Fibroblast of skin of left biceps (primary cell): ENCODE measurements at regions not wholly inside any gene's neighbourhood (a gene's known extent, or its start where the extent isn't known, plus 50 kb on each side); places are given as distances from the start of the nearest gene placed in this dataset.
"Not testable (repeated sequence)": the region's sequence is repeated elsewhere in the genome, so short reads cannot be mapped to it uniquely, and the experiment has no call there.

ENCODE experiments used
- DNase-seq, 2 experiments: peaks; one replicate each; pipeline ENCODE4 v3.0.0-alpha.2; 2013; ENCODE audit warnings: low read depth in 2 of 2

DNA sequence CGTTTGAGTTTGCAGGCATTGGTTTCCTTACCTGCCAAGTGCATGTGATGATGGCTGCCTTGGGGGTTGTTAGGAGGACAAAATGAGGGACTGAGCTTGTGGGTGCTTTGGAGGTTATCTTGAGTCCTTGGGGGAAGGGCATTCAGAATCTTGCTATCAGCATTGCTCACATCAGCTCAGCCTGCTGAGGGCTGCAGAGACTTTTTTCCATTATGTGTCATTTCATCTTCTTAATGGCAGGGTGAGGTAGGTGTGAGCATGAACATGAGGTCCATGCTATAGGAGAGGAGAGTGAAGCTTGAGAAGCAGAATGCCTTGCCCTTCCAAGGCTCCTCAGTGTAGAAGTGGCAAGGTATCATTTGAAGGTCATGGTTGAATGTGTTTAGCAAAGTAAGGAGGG, 112.3 kb downstream of the MIAT start:
- no peak for DNase-seq

DNA sequence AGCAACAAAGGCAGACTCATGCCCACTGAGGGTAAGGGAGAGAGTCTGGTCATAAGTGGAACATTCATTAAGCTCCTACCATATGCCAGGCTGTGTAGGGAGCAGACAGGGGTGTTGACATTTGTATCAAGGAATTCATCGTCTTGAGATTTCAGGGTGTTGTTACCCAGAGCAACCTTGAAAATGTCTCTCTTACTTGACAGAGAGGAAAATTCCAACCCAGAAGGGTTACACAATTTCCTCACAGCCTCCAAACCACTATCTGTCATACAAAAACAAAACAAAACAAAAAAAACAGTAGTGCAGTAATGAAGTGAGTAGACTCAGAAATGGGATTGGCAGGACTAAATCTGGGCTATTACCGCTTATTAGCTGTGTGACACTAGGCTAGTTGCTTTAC, 113.2 kb downstream of the MIAT start:
- DNase-seq = no peak

DNA sequence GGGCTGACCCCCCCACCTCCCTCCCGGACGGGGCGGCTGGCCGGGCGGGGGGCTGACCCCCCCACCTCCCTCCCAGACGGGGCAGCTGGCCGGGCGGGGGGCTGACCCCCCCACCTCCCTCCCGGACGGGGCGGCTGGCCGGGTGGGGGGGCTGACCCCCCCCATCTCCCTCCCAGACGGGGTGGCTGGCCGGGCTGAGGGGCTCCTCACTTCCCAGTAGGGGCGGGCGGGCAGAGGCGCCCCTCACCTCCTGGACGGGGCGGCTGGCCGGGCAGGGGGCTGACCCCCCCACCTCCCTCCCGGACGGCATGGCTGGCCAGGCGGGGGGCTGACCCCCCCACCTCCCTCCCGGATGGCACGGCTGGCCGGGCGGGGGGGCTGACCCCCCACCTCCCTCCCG, 115.7 kb downstream of the MIAT start:
- DNase-seq = not testable (repeated sequence)

DNA sequence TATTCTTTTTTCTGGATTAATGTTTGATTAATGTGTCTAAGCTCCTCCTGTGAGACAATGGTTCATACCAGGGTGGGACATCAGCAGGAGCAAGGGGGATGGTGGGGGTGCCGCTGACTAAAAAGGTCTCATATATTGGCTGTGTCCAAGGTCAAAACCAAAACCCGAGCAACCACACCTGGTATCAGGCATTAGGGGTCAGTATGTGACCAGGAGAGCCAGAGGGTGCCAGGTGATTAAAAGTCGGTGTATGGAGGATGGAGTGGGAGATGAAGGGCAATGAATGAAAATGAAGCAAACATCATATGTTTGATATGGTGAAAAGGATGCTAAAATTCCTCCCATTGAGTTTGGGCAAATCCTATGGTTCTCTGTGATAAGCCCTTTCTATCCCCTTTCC, 118.0 kb downstream of the MIAT start:
- DNase-seq = no peak

DNA sequence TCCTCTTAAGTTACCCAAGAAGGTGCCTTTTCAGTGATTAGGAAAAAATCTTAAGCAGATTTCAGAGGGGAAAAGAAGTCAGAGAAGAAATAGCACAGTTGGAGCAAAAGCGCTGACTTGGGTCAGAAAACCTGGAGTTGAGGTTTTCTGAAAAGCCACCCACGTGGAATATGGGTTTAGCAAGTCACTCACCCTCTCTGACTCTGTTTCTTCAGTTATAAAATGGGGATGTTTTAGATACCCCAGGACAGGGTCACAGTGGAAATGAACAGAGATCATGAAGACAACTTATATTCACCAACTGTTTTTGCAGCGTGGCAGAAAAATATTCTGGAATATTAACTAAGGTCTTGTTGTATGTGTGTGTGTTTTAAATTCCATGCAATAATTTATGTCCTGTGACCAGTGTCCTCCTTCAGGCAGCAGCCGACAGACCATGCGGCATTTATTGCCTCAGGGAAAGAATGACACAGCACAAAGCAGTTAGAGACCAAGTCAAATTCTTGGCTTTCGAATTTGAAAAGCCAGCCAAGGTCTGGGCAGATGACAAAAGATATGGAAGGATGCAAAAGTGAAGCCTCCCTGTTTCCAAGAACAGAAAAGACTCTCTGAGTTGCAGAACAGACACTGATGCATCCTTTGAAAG, 119.9 kb downstream of the MIAT start:
- DNase-seq = no peak

DNA sequence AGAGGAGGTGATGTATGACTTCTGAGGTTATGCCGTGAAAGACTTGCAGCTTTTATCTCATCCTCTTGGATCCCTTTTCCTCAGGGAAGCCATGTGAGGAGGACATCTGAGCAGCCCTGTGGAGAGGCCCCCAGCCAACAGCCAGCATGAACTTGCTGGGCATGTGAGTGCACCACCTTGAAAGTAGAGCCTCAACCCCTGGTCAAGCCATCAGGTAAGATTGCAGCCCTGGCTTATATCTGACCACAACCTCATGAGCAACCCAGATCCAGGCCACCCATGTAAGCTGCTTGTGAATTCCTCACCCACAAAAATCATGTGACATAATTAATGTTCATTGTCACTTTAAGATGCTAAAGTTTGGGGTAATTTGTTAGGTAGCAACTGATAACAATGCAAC, 121.0 kb downstream of the MIAT start:
- no peak for DNase-seq

DNA sequence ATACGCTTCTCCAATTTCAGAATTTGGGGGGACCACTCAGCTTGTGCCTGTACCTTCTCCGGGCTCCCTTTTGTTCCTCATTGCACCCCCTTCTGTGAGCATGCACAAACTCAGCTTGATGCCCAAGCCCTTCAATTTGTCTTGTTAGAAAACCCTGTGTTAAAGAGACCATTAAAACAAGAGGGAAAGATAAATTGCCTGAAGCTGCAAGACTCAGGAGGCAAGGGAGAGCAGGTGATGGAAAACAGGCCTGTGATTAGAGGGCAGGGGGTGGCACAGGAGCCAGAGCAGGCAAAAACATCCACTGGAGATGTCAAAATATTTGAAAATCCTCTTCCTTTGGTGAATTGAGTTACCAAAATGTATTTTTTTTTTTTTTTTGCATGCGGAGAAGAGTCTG, 121.7 kb downstream of the MIAT start:
- no peak for DNase-seq

DNA sequence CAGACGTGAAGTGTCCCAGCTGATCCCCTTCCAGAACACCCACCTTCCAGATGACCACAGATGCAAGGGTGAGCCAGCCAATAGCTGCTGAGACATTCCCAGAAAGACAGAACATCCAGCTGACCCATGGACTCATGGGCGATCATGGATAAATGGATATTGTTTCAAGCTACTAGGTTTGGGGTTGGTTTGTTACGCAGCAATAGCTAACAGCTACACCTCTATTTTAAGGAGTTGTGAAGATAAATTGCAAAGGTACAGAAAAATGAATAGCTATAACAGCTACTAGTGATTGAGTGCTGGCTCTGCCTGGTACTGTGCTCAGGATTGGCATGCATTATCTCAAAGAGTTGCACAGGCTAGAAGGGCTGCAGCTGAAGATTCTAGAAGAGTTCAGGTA, 122.5 kb downstream of the MIAT start:
- DNase-seq = no peak

DNA sequence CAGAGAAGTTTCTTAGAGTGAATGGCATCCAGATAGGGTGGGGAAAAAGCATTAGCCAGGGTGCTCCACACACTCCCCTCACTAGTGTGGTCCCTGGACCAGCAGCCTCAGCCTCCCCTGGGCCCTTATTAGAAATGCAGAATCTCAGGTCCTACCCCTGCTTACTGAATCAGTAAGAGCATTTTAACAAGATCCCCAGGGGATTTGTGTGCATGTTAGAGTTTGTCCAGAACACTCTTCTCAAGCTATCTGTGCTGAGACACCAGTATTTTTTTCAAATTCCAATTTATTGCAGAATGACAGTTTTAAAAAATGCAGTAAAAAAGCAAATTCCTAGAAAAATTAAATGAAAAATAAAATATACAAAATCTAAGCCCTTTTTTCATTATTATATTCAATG, 123.1 kb downstream of the MIAT start:
- DNase-seq = no peak

DNA sequence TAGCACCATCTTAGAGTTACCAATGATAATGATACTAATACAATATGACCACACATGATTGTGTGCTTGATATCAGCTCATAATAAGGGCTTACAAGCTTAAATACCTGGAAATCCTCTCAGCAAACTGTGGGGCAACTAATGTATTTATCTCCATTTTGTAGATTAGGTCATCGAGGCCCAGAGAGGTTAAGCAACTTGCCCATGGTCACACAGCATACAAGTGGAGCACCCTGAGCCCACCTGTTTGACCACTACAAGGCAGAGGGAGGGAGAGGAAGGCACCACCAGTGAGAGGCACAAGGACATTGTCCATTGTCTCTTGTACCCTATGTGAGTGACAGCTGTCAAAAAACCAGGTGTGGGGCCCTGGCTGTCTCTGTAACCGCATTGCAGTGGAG, 123.7 kb downstream of the MIAT start:
- DNase-seq = no peak

DNA sequence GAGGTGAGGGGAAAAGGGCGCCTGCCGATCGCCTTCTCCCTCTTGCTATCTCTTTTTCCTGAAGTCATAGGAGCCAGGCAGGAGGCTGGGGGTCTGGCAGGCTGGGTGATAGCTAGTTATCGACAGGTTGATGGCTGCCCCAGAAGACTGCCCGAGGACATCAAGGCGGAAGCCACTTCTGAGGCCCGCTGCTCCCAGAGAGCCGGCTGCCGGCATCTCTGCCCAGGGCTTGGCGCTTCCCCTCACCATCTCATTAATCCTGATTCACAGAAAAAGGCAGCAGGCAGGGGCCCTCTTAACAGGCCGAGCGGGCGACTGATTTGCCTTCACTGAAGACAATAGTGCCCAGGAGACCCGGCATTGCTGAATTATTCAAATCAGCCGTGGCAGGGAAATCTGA, 124.2 kb downstream of the MIAT start:
- no peak for DNase-seq

DNA sequence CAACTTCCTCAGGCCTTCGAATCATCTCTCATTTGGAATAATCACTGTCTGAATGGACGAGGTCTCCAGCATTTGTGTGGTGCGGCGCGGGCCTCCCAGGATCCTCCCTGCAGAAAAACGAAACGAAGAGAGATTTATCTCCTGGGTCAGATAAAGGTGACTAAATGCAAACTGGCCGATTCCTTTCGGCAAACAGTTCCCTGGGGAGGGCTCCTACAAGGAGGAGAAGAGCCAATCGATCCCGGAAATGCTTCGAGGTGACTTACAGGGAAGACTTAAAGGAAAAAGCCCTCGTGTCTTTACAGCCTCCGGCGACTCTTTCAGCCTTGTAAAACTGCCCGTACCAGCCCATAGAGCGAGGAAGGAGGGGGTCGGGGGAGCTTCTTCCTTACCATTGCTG, 126.5 kb downstream of the MIAT start:
- no peak for DNase-seq

DNA sequence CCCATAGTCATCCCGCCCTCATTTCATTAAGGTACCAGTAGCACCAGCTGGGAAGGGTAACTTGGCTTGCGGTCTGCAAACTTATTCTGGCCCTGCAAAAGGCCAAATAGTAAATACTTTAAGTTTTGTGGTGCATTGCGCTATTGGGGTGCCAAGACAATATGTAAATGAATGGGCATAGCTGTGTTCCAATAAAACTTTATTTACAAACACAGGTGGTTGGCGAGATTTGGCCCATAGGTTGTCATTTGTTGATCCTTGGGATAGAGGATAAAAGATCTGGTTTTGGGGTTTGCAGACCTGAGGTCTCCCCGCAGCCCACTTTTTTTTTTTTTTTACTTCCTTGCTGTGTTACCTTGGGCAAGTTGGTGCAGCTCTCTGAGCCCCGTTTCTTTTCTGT, 127.4 kb downstream of the MIAT start:
- no peak for DNase-seq

DNA sequence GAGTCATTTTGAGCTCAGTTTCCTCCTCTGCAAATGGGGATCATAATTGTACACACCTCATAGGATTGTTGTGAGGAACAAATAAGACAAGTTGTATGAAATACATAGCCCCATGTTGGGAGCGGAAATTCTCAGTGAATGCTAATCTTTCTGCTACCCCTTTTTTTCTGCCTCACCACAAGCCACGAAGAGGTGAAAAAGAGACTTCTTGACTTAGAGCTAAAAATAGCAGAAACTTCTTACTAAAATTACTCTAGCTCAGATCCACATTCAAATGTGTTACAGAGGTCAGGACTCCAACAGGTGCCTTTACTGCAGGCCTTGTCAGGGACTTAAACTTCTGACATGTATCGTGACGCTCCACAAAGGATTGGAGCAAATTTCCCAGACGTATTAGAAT, 128.5 kb downstream of the MIAT start:
- DNase-seq = no peak

DNA sequence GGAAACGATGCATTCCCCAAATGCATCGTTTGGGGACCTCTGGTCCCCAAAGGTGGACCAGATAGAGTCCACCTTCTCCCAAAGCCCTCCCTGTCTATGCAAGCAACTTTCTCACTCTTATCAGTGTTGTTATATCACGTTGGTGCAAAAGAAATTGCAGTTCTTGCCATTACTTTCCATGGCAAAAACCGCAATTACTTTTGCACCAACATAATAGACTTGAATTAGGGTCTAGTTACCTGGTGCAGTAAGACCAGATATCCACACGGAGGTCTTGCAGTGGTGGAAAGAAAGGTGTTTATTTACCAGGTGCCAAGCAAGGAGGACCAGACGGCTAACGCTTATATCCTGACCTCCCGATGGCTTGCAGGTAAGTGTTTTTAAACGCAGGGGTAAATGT, 129.0 kb downstream of the MIAT start:
- no peak for DNase-seq

DNA sequence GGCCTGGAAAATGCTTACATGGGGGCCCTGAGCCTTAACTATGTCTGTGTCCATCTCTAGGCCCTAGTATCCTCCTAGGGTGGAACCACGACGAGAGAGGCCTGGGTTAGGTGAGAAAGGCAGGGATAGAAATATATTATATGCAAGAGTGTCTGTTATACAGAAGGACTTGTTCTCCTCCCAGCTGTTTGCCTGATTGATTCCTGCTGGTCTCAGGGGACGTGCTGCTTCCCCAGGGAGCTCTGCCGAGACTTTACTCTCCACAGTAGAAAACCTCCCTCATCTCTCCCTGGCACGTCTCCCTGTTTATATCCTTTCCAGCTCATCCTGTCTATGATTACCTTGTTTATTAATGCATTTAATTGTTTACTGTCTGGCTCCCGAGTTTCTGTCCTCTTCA, 132.6 kb downstream of the MIAT start:
- DNase-seq = no peak

DNA sequence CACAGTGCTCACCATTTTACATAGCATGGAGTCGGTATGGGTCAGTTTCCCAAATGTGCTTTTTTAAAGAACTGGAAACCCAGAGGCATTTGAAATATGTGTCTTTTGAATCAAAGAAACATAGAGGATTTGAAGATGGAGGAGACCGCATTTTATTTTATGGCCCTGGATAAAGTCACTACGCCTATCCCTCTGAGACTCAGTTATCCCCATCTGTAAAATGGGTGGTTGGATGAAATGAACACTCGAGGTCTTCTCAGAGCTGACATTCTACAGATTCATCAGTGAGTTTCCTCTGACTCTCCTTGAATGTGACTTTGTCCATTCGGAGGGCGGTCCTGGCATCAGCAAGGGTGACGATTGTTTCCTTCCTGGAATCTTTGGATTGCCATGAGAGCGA, 135.1 kb downstream of the MIAT start:
- DNase-seq = no peak

DNA sequence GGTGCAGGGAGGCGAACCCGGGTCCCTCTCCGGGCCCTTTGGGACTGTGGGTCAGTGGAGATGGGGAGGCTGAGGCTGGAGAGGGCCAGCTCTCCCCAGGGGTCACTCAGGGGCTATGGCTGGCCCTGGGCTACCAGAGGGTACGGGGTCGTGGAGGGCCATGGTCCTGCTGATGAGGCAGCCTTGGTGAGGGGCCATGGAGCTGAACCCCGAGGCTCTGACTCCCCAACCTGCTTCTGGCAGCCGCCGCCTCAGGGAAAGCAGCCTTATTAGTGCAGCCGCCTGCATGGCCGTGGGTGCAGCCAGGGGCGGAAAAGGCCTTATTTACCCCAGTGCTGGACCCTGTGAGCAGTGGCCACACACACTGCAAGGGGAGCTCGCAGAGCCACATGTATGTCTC, 139.4 kb downstream of the MIAT start:
- DNase-seq = no peak

DNA sequence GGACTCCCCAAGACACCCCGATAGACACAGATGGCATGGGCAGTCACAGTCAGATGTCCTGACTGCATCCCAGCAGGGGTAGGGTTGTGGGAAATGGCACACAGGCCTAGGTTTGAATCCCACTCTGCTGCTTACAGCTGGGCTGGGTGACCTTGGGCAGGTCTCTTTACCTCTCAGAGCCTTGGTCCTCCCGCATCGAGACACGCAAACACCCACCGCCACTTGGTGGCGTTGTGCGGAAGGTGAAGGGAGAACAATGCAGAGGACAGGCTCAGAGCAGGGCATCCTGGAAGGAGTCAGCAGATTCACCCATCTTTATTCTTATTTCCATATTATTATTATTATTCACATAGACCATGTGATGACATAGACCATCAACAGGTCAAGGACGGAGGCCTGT, 140.5 kb downstream of the MIAT start:
- DNase-seq = no peak

DNA sequence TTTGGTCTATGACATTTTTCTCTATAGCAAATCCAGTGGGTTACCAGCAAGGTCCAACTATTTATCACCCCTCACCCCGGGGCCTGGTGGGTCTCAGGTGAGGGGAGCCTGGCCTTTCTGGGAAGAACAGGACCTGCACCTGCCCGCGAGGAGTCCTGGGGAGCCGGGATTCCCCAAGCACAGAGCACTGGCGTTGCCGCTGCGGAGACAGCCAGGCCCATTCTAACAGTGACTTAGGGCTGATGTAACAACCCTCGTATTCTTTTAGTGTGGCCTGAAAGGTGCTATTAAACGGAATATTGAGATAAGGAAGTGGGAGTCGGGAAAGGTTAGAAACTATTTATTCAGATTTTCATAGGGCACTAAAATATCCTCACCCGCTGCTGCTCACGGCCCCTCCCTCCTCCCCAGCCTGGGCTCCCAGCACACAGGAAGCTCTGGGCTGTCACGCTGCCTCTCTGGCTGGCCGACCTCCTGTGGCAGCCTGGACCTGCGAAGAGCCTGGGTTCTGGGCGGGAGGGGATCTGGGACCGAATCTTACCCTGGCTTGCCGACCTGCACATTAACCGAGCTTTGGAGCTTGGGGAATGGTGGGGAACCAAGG, 141.2 kb downstream of the MIAT start:
- no peak for DNase-seq

DNA sequence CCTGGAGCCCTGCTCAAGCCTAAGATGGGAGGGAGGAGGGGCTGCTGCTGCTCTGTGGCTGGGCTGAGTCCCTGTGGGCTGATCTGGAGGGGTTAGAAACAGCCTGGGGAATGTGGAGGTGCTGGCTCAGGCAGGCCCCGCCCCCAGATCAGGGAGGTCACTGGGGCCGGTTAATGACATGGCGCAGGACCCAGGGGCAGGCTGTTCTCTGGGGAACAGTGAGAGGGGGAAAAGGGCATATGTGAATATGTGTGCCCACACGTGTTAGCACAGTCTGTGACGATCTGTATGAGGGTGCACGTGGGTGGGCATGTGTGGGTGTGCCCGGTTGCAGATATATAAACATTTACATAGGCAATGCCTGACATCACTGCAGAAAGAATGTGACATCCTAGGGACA, 143.5 kb downstream of the MIAT start:
- no peak for DNase-seq

DNA sequence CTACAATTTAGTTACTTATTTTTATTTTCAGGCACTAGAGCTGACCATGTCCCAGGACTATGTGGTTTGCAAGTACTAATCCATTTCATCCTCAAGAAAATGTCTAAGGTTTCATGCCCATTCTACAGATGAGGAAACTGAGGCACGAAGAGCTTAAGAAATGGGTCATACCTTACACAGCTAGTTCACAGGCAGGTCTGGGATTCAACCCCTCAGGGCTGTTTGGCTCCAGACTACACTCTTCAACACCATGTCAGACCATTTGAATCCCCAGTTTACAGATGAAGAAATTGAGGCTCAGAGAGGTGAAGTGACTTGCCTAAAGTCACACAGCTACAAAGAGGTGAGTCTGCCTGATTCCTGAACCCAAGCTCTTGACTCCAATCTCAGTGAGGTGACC, 144.1 kb downstream of the MIAT start:
- DNase-seq = no peak

DNA sequence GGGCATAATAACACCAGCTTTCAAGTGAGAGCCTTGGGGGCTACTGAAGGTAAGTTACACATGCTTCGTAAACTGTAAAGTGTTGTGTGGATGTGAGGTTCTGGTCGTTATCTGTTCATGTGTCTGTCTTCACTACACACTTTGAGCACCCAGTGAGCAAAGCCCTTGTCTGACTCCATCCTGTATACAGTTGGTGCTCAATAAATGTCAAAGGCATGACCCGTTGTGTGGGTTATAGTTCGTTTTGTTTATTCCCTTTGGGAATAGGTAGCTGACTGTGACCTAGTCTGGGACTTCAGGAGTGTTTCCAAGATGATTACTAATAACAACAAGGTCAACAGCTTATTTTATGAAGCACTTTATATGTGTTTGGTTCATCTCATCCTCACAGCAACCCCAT, 146.9 kb downstream of the MIAT start:
- no peak for DNase-seq

DNA sequence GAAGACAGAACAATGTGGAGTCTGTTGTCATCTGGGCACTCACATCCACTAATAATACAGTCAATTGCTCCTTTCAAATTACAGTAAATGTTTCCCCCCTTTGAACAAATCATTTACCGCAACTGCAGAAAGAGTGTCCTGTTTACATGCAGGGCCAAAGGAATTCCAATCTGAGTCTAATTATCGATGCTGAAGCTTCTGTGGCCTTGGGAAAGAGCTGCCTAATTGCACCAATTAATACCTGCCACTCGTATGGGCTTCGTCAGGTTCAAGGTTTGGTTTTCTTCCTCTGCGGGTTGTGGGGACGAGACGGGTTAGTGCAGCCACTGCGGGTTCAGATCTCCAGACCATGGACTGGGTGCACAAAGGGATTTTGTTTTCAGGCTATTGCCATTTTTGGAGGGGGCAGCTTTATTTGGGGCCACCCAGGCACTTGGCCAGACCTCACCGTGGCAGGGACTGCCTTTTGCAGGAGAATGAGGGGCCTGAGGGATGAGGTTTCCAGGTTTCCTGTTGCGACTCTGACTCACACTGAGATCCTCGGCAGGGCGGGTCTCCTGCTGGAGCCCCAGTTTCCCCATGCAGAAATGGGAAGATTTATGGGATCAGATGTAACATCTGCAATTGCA, 147.6 kb downstream of the MIAT start:
- peak; percentile 19 to 23 for DNase-seq
